Activated T-helper 2 cell treated with anti-CD3 and anti-CD28 coated beads, Interferon-gamma antibody, Interleukin-2, Interleukin-4, amounts not matched to agents 10 μg/mL and 5 μg/mL and 100 μg/mL, durations not matched to agents 14 hours and 24 hours and 36 hours (primary cell): ENCODE measurements at regions not wholly inside any gene's neighbourhood (a gene's known extent, or its start where the extent isn't known, plus 50 kb on each side); places are given as distances from the start of the nearest gene placed in this dataset.

ENCODE experiments used
- DNase-seq: peaks from one replicate; pipeline ENCODE4 v3.0.0; 2021; ENCODE audit warnings: low spot score
- H3K27ac Mint-ChIP-seq: one replicate; pipeline ENCODE4 v1.8.0; 2021; ENCODE audit warnings: mixed read lengths
- H3K27me3 Mint-ChIP-seq: one replicate; pipeline ENCODE4 v1.8.0; 2021; ENCODE audit warnings: low read depth, mixed read lengths
- H3K36me3 Mint-ChIP-seq: one replicate; pipeline ENCODE4 v1.8.0; 2021; ENCODE audit warnings: low read depth, mixed read lengths
- H3K4me1 Mint-ChIP-seq: one replicate; pipeline ENCODE4 v1.8.0; 2021; ENCODE audit warnings: low read depth, mixed read lengths
- H3K4me3 Mint-ChIP-seq: one replicate; pipeline ENCODE4 v1.8.0; 2021; ENCODE audit warnings: low read depth, mild to moderate bottlenecking, moderate library complexity, mixed read lengths
- H3K9me3 Mint-ChIP-seq: one replicate; pipeline ENCODE4 v1.8.0; 2021; ENCODE audit warnings: mixed read lengths
- intact Hi-C: fragments of 100-400 bp; cut with micrococcal nuclease; formaldehyde crosslinking; loops from one replicate; pipeline ENCODE4 v1.15.1; 2023

GRCh38 chrX:40444133-40444532 lies 136.6 kb upstream of the ATP6AP2 start:
- peaks cover 7% of the 10 kb centered on the region for H3K27me3 Mint-ChIP-seq
- H3K9me3 Mint-ChIP-seq: no peaks in the 10 kb centered on the region
- no peak overlapping the region for H3K4me3 Mint-ChIP-seq
- peaks cover 3% of the 10 kb centered on the region for H3K4me1 Mint-ChIP-seq
- DNase-seq: no peak
- H3K27ac Mint-ChIP-seq: no peak overlapping the region
- intact Hi-C loops: no loop called here
- H3K36me3 Mint-ChIP-seq: no peaks in the 10 kb centered on the region

- intact Hi-C loops: no loop called here
- H3K9me3 Mint-ChIP-seq: no peaks in the 10 kb centered on the region
- no peaks in the 10 kb centered on the region for H3K36me3 Mint-ChIP-seq
- no peak for DNase-seq
- peaks cover 7% of the 10 kb centered on the region for H3K27me3 Mint-ChIP-seq
- H3K4me3 Mint-ChIP-seq: no peak overlapping the region
- H3K4me1 Mint-ChIP-seq: peaks cover 3% of the 10 kb centered on the region
- H3K27ac Mint-ChIP-seq: no peak overlapping the region
Measured at GRCh38 chrX:40440866-40441265, 139.9 kb upstream of the ATP6AP2 start.

GRCh38 chrX:40439625-40440532 lies 140.9 kb upstream of the ATP6AP2 start:
- H3K27me3 Mint-ChIP-seq: peaks cover 7% of the 10 kb centered on the region
- peaks cover 3% of the 10 kb centered on the region for H3K4me1 Mint-ChIP-seq
- intact Hi-C loops: no loop called here
- H3K9me3 Mint-ChIP-seq: no peaks in the 10 kb centered on the region
- H3K27ac Mint-ChIP-seq: no peak overlapping the region
- H3K4me3 Mint-ChIP-seq: no peak overlapping the region
- no peaks in the 10 kb centered on the region for H3K36me3 Mint-ChIP-seq
- DNase-seq: no peak

GRCh38 chrX:40437348-40437747 lies 143.4 kb upstream of the ATP6AP2 start:
- H3K27ac Mint-ChIP-seq: no peak overlapping the region
- H3K4me1 Mint-ChIP-seq: peaks cover 3% of the 10 kb centered on the region
- no peaks in the 10 kb centered on the region for H3K9me3 Mint-ChIP-seq
- peaks cover 4% of the 10 kb centered on the region for H3K27me3 Mint-ChIP-seq
- no peak overlapping the region for H3K4me3 Mint-ChIP-seq
- DNase-seq: no peak
- H3K36me3 Mint-ChIP-seq: no peaks in the 10 kb centered on the region
- intact Hi-C loops: no loop called here

- no peak for DNase-seq
- intact Hi-C loops: no loop called here
- H3K27me3 Mint-ChIP-seq: no peaks in the 10 kb centered on the region
- no peaks in the 10 kb centered on the region for H3K36me3 Mint-ChIP-seq
- peaks cover 3% of the 10 kb centered on the region for H3K4me1 Mint-ChIP-seq
- H3K9me3 Mint-ChIP-seq: no peaks in the 10 kb centered on the region
- no peak overlapping the region for H3K27ac Mint-ChIP-seq
- no peak overlapping the region for H3K4me3 Mint-ChIP-seq
Measured at GRCh38 chrX:40434947-40435346, 145.8 kb upstream of the ATP6AP2 start.

- H3K27me3 Mint-ChIP-seq: no peaks in the 10 kb centered on the region
- no peaks in the 10 kb centered on the region for H3K9me3 Mint-ChIP-seq
- H3K4me1 Mint-ChIP-seq: peaks cover 2% of the 10 kb centered on the region
- intact Hi-C loops: no loop called here
- no peak for DNase-seq
- no peak overlapping the region for H3K27ac Mint-ChIP-seq
- H3K4me3 Mint-ChIP-seq: no peak overlapping the region
- H3K36me3 Mint-ChIP-seq: no peaks in the 10 kb centered on the region
Measured at GRCh38 chrX:40434443-40434842, 146.3 kb upstream of the ATP6AP2 start.

GRCh38 chrX:40433160-40433559 lies 147.6 kb upstream of the ATP6AP2 start:
- Mint-ChIP-seq H3K27ac (no peak overlapping the region), H3K36me3 (no peaks in the 10 kb centered on the region), H3K4me3 (no peak overlapping the region), H3K4me1 (no peaks in the 10 kb centered on the region), H3K9me3 (no peaks in the 10 kb centered on the region), H3K27me3 (no peaks in the 10 kb centered on the region)
- intact Hi-C loops: no loop called here
- DNase-seq: no peak

- intact Hi-C loops: loop anchor here (5.0 kb wide), 1 partner anchor 692 kb away; no protein-coding TSS in a partner anchor
- no peak overlapping the region for H3K27ac Mint-ChIP-seq
- no peak for DNase-seq
- H3K4me1 Mint-ChIP-seq: peaks cover 17% of the 10 kb centered on the region
- H3K9me3 Mint-ChIP-seq: no peaks in the 10 kb centered on the region
- H3K36me3 Mint-ChIP-seq: no peaks in the 10 kb centered on the region
- H3K27me3 Mint-ChIP-seq: no peaks in the 10 kb centered on the region
- no peak overlapping the region for H3K4me3 Mint-ChIP-seq
Measured at GRCh38 chrX:40424259-40424658, 156.5 kb upstream of the ATP6AP2 start.

- H3K27me3 Mint-ChIP-seq: no peaks in the 10 kb centered on the region
- no peak for DNase-seq
- intact Hi-C loops: loop anchor here (5.0 kb wide), 1 partner anchor 691 kb away; no protein-coding TSS in a partner anchor
- no peak overlapping the region for H3K27ac Mint-ChIP-seq
- peaks cover 23% of the 10 kb centered on the region for H3K4me1 Mint-ChIP-seq
- H3K36me3 Mint-ChIP-seq: no peaks in the 10 kb centered on the region
- no peak overlapping the region for H3K4me3 Mint-ChIP-seq
- H3K9me3 Mint-ChIP-seq: no peaks in the 10 kb centered on the region
Measured at GRCh38 chrX:40423299-40423698, 157.5 kb upstream of the ATP6AP2 start.

GRCh38 chrX:40422021-40422420 lies 158.7 kb upstream of the ATP6AP2 start:
- H3K4me3 Mint-ChIP-seq: no peak overlapping the region
- H3K9me3 Mint-ChIP-seq: no peaks in the 10 kb centered on the region
- no peak for DNase-seq
- H3K36me3 Mint-ChIP-seq: no peaks in the 10 kb centered on the region
- intact Hi-C loops: loop anchor here (5.0 kb wide), 1 partner anchor 690 kb away; no protein-coding TSS in a partner anchor
- H3K27ac Mint-ChIP-seq: no peak overlapping the region
- peaks cover 23% of the 10 kb centered on the region for H3K4me1 Mint-ChIP-seq
- H3K27me3 Mint-ChIP-seq: no peaks in the 10 kb centered on the region

- H3K36me3 Mint-ChIP-seq: no peaks in the 10 kb centered on the region
- H3K27me3 Mint-ChIP-seq: no peaks in the 10 kb centered on the region
- intact Hi-C loops: loop anchor here (5.0 kb wide), 1 partner anchor 689 kb away; no protein-coding TSS in a partner anchor
- peak overlapping the region; percentile 42 for H3K27ac Mint-ChIP-seq
- no peaks in the 10 kb centered on the region for H3K9me3 Mint-ChIP-seq
- DNase-seq: no peak
- H3K4me3 Mint-ChIP-seq: no peak overlapping the region
- peaks cover 23% of the 10 kb centered on the region for H3K4me1 Mint-ChIP-seq
Measured at GRCh38 chrX:40420899-40421729, 159.7 kb upstream of the ATP6AP2 start.

GRCh38 chrX:40418813-40419195 lies 162.0 kb upstream of the ATP6AP2 start:
- no peaks in the 10 kb centered on the region for H3K27me3 Mint-ChIP-seq
- no peak overlapping the region for H3K27ac Mint-ChIP-seq
- H3K36me3 Mint-ChIP-seq: no peaks in the 10 kb centered on the region
- DNase-seq: no peak
- intact Hi-C loops: loop anchor here (5.0 kb wide), 1 partner anchor 48 kb away; no protein-coding TSS in a partner anchor
- no peak overlapping the region for H3K4me3 Mint-ChIP-seq
- H3K9me3 Mint-ChIP-seq: no peaks in the 10 kb centered on the region
- H3K4me1 Mint-ChIP-seq: peaks cover 23% of the 10 kb centered on the region
